ENCODE measurements at regions not wholly inside any gene's neighbourhood (a gene's known extent, or its start where the extent isn't known, plus 50 kb on each side); places are given as distances from the start of the nearest gene placed in this dataset.

DNA sequence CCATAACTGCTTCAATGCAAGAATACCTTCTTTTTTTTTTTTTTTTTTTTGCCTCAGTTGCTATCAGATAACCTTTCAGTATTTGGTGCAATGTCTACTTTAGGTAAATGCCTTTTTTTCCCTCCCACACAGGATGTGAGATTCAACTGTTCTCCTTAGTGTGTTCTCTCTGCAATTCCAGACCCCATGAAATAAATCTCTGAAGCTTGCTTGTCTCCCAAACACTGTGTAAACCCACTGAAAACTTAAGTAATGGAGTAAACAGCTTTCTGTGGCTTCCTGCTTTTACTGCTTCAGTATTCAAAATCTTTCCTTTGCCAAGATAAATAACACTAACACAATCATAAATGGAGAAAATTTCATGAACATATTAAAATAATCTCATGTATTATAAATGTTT is 55.8 kb upstream of the CLEC14A start:
- TF ChIP-seq, protein P1, sequence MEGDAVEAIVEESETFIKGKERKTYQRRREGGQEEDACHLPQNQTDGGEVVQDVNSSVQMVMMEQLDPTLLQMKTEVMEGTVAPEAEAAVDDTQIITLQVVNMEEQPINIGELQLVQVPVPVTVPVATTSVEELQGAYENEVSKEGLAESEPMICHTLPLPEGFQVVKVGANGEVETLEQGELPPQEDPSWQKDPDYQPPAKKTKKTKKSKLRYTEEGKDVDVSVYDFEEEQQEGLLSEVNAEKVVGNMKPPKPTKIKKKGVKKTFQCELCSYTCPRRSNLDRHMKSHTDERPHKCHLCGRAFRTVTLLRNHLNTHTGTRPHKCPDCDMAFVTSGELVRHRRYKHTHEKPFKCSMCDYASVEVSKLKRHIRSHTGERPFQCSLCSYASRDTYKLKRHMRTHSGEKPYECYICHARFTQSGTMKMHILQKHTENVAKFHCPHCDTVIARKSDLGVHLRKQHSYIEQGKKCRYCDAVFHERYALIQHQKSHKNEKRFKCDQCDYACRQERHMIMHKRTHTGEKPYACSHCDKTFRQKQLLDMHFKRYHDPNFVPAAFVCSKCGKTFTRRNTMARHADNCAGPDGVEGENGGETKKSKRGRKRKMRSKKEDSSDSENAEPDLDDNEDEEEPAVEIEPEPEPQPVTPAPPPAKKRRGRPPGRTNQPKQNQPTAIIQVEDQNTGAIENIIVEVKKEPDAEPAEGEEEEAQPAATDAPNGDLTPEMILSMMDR (IDR thresholded peaks at IDR 0.05; ENCODE audit: insufficient read depth, low read depth, low read length) = no peak
- TF ChIP-seq EZH2 (IDR thresholded peaks at IDR 0.05; ENCODE audit: insufficient read depth, low read length) = no peak
